GM10266 (cell line): ENCODE measurements at regions not wholly inside any gene's neighbourhood (a gene's known extent, or its start where the extent isn't known, plus 50 kb on each side); places are given as distances from the start of the nearest gene placed in this dataset.

Experiments
- DNase-seq: peaks from one replicate; pipeline ENCODE4 v3.0.0; 2012; ENCODE audit errors: extremely low spot score
- TF ChIP-seq, protein P1 (sequence below): IDR thresholded peaks from 2 replicates; pipeline ENCODE4 v1.5.1; 2012; ENCODE audit warnings: mild to moderate bottlenecking, low read depth; ENCODE audit not compliant: control insufficient read depth, insufficient read depth; ENCODE audit errors: missing control alignments

DNA sequence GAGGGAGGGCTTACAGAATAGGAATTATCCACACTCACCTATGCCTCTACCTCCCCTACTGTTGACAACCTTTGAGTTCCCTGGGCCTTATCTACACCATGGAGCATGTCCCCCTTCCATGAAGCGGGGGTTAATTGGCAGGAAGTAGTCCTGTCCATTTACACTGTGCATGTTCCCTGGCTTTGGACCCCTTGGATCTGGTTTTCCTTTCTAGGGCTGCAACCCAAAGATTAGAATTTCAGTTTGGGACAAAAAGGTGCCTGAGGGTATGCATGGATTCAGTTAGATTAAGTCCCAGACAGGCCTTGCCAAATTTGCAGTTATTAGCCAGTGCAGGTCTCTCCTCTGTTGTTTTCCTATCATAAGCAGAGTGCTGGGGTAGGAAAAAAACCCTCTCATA, 180.3 kb downstream of the CMPK2 start:
- TF ChIP-seq, protein P1, sequence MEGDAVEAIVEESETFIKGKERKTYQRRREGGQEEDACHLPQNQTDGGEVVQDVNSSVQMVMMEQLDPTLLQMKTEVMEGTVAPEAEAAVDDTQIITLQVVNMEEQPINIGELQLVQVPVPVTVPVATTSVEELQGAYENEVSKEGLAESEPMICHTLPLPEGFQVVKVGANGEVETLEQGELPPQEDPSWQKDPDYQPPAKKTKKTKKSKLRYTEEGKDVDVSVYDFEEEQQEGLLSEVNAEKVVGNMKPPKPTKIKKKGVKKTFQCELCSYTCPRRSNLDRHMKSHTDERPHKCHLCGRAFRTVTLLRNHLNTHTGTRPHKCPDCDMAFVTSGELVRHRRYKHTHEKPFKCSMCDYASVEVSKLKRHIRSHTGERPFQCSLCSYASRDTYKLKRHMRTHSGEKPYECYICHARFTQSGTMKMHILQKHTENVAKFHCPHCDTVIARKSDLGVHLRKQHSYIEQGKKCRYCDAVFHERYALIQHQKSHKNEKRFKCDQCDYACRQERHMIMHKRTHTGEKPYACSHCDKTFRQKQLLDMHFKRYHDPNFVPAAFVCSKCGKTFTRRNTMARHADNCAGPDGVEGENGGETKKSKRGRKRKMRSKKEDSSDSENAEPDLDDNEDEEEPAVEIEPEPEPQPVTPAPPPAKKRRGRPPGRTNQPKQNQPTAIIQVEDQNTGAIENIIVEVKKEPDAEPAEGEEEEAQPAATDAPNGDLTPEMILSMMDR, result no peak
- DNase-seq, result no peak

- TF ChIP-seq, protein P1, result no peak
- DNase-seq, result no peak
Measured at GRCh38 chr2:6692056-6692455, 173.7 kb downstream of the CMPK2 start.

- TF ChIP-seq, protein P1, result no peak
- no peak for DNase-seq
Measured at GRCh38 chr2:6692819-6693218, 172.9 kb downstream of the CMPK2 start.

- TF ChIP-seq, protein P1, result no peak
- DNase-seq, result no peak
Measured at GRCh38 chr2:6694555-6694954, 171.2 kb downstream of the CMPK2 start.

DNA sequence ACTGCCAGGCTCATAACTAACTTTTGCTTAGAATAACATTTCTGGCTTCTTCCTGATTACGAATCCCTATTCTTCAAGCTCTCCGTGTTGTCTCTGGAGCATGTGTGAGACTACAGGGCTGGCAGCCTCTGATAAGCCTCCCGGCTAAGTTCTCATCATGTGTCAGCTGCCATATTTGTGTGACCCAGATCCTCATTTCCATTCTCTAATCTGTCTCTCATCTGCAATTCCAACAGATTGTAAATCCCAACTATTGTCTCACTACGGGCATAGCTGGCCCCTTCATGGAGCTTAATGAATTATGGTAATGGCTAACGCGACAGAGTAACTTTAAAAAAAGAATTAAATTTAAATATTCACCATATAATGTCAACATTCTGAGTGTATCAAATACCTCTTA, 165.4 kb downstream of the CMPK2 start:
- no peak for DNase-seq
- TF ChIP-seq, protein P1, result no peak

DNA sequence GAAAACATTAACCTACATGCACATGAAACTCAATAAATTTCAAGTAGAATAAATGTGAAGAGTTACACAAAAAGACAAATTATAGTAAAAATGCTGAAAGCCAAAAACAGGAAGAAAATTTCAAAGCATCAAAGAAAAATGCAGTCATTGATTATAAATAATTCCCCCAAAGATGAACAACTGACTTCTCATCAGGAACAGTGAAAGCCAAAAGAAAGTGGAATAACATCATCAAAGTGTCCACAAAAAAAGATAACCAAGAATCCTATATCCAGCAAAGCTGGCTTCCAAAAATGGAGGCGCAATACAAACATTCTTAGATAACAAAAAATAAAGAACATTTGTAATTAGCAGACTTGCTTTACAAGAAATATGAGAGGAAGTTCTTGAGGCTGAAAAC, 161.6 kb downstream of the CMPK2 start:
- DNase-seq, result no peak
- TF ChIP-seq, protein P1, result no peak

- TF ChIP-seq, protein P1, result no peak
- DNase-seq, result no peak
Measured at GRCh38 chr2:6721395-6721794, 144.3 kb downstream of the CMPK2 start.
